ENCODE measurements at regions not wholly inside any gene's neighbourhood (a gene's known extent, or its start where the extent isn't known, plus 50 kb on each side); places are given as distances from the start of the nearest gene placed in this dataset.

GRCh38 chr20:16175322-16175961, 397.8 kb downstream of the KIF16B start:
- DNase-seq (ENCODE audit: low read depth), result no peak

- no peak for DNase-seq (ENCODE audit: low read depth)
These were observed 398.9 kb downstream of the KIF16B start for GRCh38 chr20:16174311-16174710.

GRCh38 chr20:16173044-16173443, 400.2 kb downstream of the KIF16B start:
- DNase-seq (ENCODE audit: low read depth), result no peak

GRCh38 chr20:16171180-16171579, 402.1 kb downstream of the KIF16B start:
- DNase-seq (ENCODE audit: low read depth), result no peak

GRCh38 chr20:16170406-16170971, 402.8 kb downstream of the KIF16B start:
- DNase-seq (ENCODE audit: low read depth), result no peak

GRCh38 chr20:16167423-16168130, 405.7 kb downstream of the KIF16B start:
- DNase-seq (ENCODE audit: low read depth), result no peak

GRCh38 chr20:16166737-16167136, 406.5 kb downstream of the KIF16B start:
- DNase-seq (ENCODE audit: low read depth), result no peak

- no peak for DNase-seq (ENCODE audit: low read depth)
These were observed 414.3 kb downstream of the KIF16B start for GRCh38 chr20:16158976-16159286.

- peak; percentile 13 for DNase-seq (ENCODE audit: low read depth)
These were observed 414.9 kb downstream of the KIF16B start for GRCh38 chr20:16158090-16158975.

GRCh38 chr20:16147916-16148315, 425.3 kb downstream of the KIF16B start:
- peak; percentile 54 for DNase-seq (ENCODE audit: low read depth)

- no peak for DNase-seq (ENCODE audit: low read depth)
These were observed 426.0 kb downstream of the KIF16B start for GRCh38 chr20:16147216-16147615.

- DNase-seq (ENCODE audit: low read depth), result no peak
These were observed 427.3 kb downstream of the KIF16B start for GRCh38 chr20:16145919-16146318.

GRCh38 chr20:16143596-16143995, 429.7 kb downstream of the KIF16B start:
- DNase-seq (ENCODE audit: low read depth), result no peak

- no peak for DNase-seq (ENCODE audit: low read depth)
These were observed 437.6 kb downstream of the KIF16B start for GRCh38 chr20:16135630-16136029.

- DNase-seq (ENCODE audit: low read depth), result no peak
These were observed 441.0 kb downstream of the KIF16B start for GRCh38 chr20:16132036-16132798.

- DNase-seq (ENCODE audit: low read depth), result no peak
These were observed 443.8 kb downstream of the KIF16B start for GRCh38 chr20:16129411-16129810.

- DNase-seq (ENCODE audit: low read depth), result peak; percentile 12
These were observed 444.6 kb downstream of the KIF16B start for GRCh38 chr20:16128538-16129106.

GRCh38 chr20:16125816-16126215, 447.4 kb downstream of the KIF16B start:
- peak; percentile 26 for DNase-seq (ENCODE audit: low read depth)

GRCh38 chr20:16124911-16125776, 448.1 kb downstream of the KIF16B start:
- no peak for DNase-seq (ENCODE audit: low read depth)

GRCh38 chr20:16124491-16124890, 448.8 kb downstream of the KIF16B start:
- no peak for DNase-seq (ENCODE audit: low read depth)

Measured in LHCN-M2 (cell line).